ENCODE measurements at regions not wholly inside any gene's neighbourhood (a gene's known extent, or its start where the extent isn't known, plus 50 kb on each side); places are given as distances from the start of the nearest gene placed in this dataset.

- H3K27ac ChIP-seq (ENCODE audit: low read depth, low read length) = no peak overlapping the region
- POLR2A ChIA-PET = no interaction called here
Measured at GRCh38 chr3:28901018-28901417, 379.9 kb upstream of the RBMS3 start.

GRCh38 chr3:28903171-28903601 is 377.7 kb upstream of the RBMS3 start:
- ChIA-PET POLR2A (no interaction called here), CTCF (no interaction called here)
- DNase-seq (ENCODE audit: low read depth, low spot score) = no peak
- Histone ChIP-seq H3K27ac (ENCODE audit: low read depth, low read length) (no peak overlapping the region), H3K27me3 (ENCODE audit: control insufficient read depth, insufficient read depth, low read length) (no peaks in the 10 kb centered on the region), H3K9me3 (ENCODE audit: control insufficient read depth, insufficient read depth, low read length) (peaks cover 8% of the 10 kb centered on the region), H3K4me3 (ENCODE audit: low read depth, low read length) (no peak overlapping the region)
- TF ChIP-seq CTCF (IDR thresholded peaks at IDR 0.05; ENCODE audit: low read depth, low read length) = no peak

More at GRCh38 chr3:28901018-28901417, 379.9 kb upstream of the RBMS3 start:
- CTCF ChIA-PET = no interaction called here
- Histone ChIP-seq H3K27me3 (ENCODE audit: control insufficient read depth, insufficient read depth, low read length) (no peaks in the 10 kb centered on the region), H3K9me3 (ENCODE audit: control insufficient read depth, insufficient read depth, low read length) (peaks cover 8% of the 10 kb centered on the region), H3K4me3 (ENCODE audit: low read depth, low read length) (no peak overlapping the region)
- TF ChIP-seq CTCF (IDR thresholded peaks at IDR 0.05; ENCODE audit: low read depth, low read length) = no peak
- DNase-seq (ENCODE audit: low read depth, low spot score) = no peak

GRCh38 chr3:28905798-28906197 is 375.1 kb upstream of the RBMS3 start:
- no peak overlapping the region for H3K4me3 ChIP-seq (ENCODE audit: low read depth, low read length)
- no peaks in the 10 kb centered on the region for H3K27me3 ChIP-seq (ENCODE audit: control insufficient read depth, insufficient read depth, low read length)
- no peak overlapping the region for H3K27ac ChIP-seq (ENCODE audit: low read depth, low read length)
- ChIA-PET POLR2A (no interaction called here), CTCF (no interaction called here)
- no peak for DNase-seq (ENCODE audit: low read depth, low spot score)
- H3K9me3 ChIP-seq (ENCODE audit: control insufficient read depth, insufficient read depth, low read length) = peaks cover 8% of the 10 kb centered on the region
- TF ChIP-seq CTCF (IDR thresholded peaks at IDR 0.05; ENCODE audit: low read depth, low read length) = no peak

- ChIA-PET CTCF (no interaction called here), POLR2A (no interaction called here)
- H3K27ac ChIP-seq (ENCODE audit: low read depth, low read length) = no peak overlapping the region
- DNase-seq (ENCODE audit: low read depth, low spot score) = no peak
- no peak for TF ChIP-seq CTCF (IDR thresholded peaks at IDR 0.05; ENCODE audit: low read depth, low read length)
- peaks cover 8% of the 10 kb centered on the region for H3K9me3 ChIP-seq (ENCODE audit: control insufficient read depth, insufficient read depth, low read length)
- H3K27me3 ChIP-seq (ENCODE audit: control insufficient read depth, insufficient read depth, low read length) = no peaks in the 10 kb centered on the region
- H3K4me3 ChIP-seq (ENCODE audit: low read depth, low read length) = no peak overlapping the region
Measured at GRCh38 chr3:28906561-28907310, 374.1 kb upstream of the RBMS3 start.

GRCh38 chr3:28907616-28908015 is 373.3 kb upstream of the RBMS3 start:
- no peak for DNase-seq (ENCODE audit: low read depth, low spot score)
- H3K27ac ChIP-seq (ENCODE audit: low read depth, low read length) = no peak overlapping the region
- H3K9me3 ChIP-seq (ENCODE audit: control insufficient read depth, insufficient read depth, low read length) = peaks cover 8% of the 10 kb centered on the region
- ChIA-PET POLR2A (no interaction called here), CTCF (no interaction called here)
- no peaks in the 10 kb centered on the region for H3K27me3 ChIP-seq (ENCODE audit: control insufficient read depth, insufficient read depth, low read length)
- TF ChIP-seq CTCF (IDR thresholded peaks at IDR 0.05; ENCODE audit: low read depth, low read length) = no peak
- no peak overlapping the region for H3K4me3 ChIP-seq (ENCODE audit: low read depth, low read length)
